Sciatic nerve (tissue), 2 donors: ENCODE measurements at regions not wholly inside any gene's neighbourhood (a gene's known extent, or its start where the extent isn't known, plus 50 kb on each side); places are given as distances from the start of the nearest gene placed in this dataset.

Source experiments
- ATAC-seq: fragments of 200-7000 bp; cut with Tn5 transposase; one replicate; pipeline ENCODE4 v1.9.1; 2020; ENCODE audit warnings: mild to moderate bottlenecking, moderate library complexity
- DNase-seq: peaks from one replicate; pipeline ENCODE4 v3.0.0-alpha.2; 2020; ENCODE audit warnings: low spot score
- intact Hi-C: fragments of 100-400 bp; cut with DNase I; formaldehyde crosslinking; loops from one replicate; pipeline ENCODE4 v1.14.2; 2022
- donor health status: DM: no; HTN: no; CAD: no.
- donor health status: DM: no; HTN: no; CAD: no.

- DNase-seq = no peak
- intact Hi-C loops = no loop called here
- ATAC-seq = no peak
Measured at GRCh38 chr12:115132905-115133304, 448.9 kb upstream of the TBX3 start.

- ATAC-seq (no peak), DNase-seq (no peak)
- intact Hi-C loops = no loop called here
Measured at GRCh38 chr12:115132145-115132544, 448.2 kb upstream of the TBX3 start.

GRCh38 chr12:115129727-115130126 lies 445.8 kb upstream of the TBX3 start:
- intact Hi-C loops = no loop called here
- DNase-seq (no peak), ATAC-seq (no peak)

- no peak for DNase-seq
- intact Hi-C loops = no loop called here
- ATAC-seq = no peak
Measured at GRCh38 chr12:115121053-115121452, 437.1 kb upstream of the TBX3 start.

DNA sequence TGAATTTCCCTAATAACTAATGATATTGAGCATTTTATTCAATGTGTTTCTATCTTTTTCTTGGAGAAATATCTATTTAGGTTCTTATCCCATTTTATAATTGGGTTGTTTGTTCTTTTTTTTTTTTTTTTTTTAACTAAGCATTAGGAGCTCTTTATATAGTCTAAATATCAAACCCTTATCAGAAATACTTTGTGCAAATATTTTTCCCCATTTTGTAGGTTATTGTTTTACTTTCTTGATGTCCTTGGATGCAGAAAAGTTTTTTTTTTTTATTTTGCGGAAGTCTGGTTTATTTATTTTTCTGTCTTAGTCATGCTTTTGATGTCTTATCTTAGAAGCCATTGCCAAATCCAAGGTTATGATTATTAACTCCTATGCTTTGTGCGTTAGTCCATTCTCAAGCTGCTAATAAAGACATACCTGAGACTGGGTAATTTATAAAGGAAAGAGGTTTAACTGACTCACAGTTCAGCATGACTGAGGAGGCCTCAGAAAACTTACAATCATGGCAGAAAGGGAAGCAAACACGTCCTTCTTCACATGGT lies 434.3 kb upstream of the TBX3 start:
- intact Hi-C loops = no loop called here
- DNase-seq (no peak), ATAC-seq (no peak)

- DNase-seq (no peak), ATAC-seq (no peak)
- intact Hi-C loops = no loop called here
Measured at GRCh38 chr12:115114140-115114539, 430.2 kb upstream of the TBX3 start.

DNA sequence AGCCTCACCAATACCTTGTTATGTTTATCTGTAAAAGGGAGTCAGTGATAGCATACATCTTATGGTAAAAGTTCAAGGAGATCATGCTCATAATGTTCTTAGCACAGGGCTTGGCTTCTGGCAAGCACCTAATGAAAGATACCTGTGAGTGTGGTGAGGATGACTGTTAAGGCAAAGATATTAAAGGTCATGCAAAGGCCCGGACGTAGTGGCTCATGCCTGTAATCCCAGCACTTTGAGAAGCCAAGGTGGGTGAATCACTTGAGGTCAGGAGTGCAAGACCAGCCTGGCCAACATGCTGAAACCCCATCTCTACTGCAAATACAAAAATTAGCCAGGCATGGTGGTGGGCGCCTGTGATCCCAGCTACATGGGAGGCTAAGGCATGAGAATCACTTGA lies 425.9 kb upstream of the TBX3 start:
- intact Hi-C loops = no loop called here
- no peak for ATAC-seq
- DNase-seq = no peak

DNA sequence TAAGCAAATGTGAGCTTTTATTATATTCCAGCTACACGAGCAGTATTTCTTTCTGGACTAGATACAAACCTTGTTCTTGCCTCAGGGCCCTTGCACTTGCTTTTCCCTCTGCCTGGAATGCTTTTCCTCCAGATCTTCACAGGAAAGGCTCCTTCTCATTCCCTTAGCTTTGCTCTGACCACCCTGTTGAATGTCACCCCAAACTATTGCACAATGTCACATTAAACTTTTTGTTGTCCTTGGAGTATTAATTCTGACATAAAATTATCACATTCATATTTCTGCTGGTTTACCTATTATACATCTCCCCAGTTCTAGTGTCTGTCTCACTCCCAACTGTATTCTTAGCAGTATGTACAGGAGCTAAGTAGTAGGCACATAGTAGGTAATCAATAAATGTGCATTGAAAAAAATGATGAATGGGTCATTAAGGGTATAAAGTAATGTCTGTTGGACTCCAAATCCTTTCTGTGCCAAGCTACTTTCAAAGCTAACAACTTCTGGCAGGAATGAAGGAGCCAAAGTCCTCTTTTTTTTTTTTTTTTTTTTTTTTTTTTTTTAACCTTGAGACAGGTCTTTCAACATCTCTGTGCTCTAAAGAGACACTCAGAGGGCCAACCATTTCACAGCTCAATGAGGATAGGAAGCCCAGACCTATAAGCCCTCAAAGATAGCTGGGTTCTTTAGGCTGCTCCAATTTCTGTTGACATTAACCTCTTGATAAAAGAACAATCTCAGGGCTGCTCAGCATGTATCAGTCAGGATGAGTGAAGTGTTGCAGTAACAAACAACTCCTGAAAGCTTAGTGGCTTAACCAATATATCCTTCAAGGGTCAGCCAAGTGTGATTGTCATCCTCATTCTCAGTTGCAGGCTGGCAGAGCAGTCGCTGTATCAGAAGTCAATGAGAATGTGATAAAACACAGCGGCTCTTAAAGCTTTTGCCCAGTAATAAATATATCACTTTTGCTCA lies 424.4 kb upstream of the TBX3 start:
- no peak for ATAC-seq
- no peak for DNase-seq
- intact Hi-C loops = no loop called here

GRCh38 chr12:115103884-115104883 lies 420.2 kb upstream of the TBX3 start:
- no peak for DNase-seq
- no peak for ATAC-seq

GRCh38 chr12:115102450-115102849 lies 418.5 kb upstream of the TBX3 start:
- DNase-seq (no peak), ATAC-seq (no peak)
- intact Hi-C loops = no loop called here

More at GRCh38 chr12:115103884-115104883, 420.2 kb upstream of the TBX3 start:
- intact Hi-C loops = no loop called here

- ATAC-seq = no peak
- DNase-seq = no peak
- intact Hi-C loops = no loop called here
Measured at GRCh38 chr12:115101520-115101919, 417.5 kb upstream of the TBX3 start.

- intact Hi-C loops = no loop called here
- DNase-seq (no peak), ATAC-seq (peak; percentile 78)
Measured at GRCh38 chr12:115097416-115097815, 413.4 kb upstream of the TBX3 start.

GRCh38 chr12:115096588-115097397 lies 412.8 kb upstream of the TBX3 start:
- intact Hi-C loops = no loop called here
- ATAC-seq = peak; percentile 93
- DNase-seq = no peak

GRCh38 chr12:115095073-115095748 lies 411.2 kb upstream of the TBX3 start:
- DNase-seq (no peak), ATAC-seq (no peak)
- intact Hi-C loops = no loop called here

- intact Hi-C loops = no loop called here
- ATAC-seq = no peak
- DNase-seq = no peak
Measured at GRCh38 chr12:115094163-115094816, 410.3 kb upstream of the TBX3 start.

DNA sequence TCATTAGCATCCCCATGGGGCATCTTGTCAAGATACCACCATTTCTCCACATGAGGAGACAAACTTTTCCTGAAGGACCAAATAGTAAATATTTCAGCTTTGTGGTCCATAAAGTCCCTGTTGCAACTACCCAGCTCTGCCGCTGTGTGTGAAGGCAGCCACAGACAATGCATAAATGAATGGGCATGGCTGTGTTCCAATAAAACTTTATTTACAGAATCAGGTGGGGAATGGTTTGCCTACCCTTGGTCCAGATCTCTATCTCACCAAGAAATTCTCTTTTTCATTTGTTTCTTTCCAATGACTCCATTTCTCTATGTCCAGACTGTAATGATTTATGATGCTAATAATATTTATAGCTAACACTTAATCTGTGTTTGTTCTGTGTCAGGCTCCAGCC lies 409.3 kb upstream of the TBX3 start:
- no peak for ATAC-seq
- intact Hi-C loops = no loop called here

GRCh38 chr12:115090783-115091182 lies 406.8 kb upstream of the TBX3 start:
- ATAC-seq = no peak
- intact Hi-C loops = no loop called here
- no peak for DNase-seq

More for the DNA sequence above, 409.3 kb upstream of the TBX3 start:
- no peak for DNase-seq
